SIG-M5 treated with dmso at 0.1 percent for 504 hours (cell line): ENCODE measurements at regions not wholly inside any gene's neighbourhood (a gene's known extent, or its start where the extent isn't known, plus 50 kb on each side); places are given as distances from the start of the nearest gene placed in this dataset.
"Not testable (repeated sequence)": the region's sequence is repeated elsewhere in the genome, so short reads cannot be mapped to it uniquely, and the experiment has no call there.

Experiments
- DNase-seq: peaks from one replicate; lab custom pipeline; 2025; ENCODE audit not compliant: unreplicated experiment; lab: John Stamatoyannopoulos, UW

DNA sequence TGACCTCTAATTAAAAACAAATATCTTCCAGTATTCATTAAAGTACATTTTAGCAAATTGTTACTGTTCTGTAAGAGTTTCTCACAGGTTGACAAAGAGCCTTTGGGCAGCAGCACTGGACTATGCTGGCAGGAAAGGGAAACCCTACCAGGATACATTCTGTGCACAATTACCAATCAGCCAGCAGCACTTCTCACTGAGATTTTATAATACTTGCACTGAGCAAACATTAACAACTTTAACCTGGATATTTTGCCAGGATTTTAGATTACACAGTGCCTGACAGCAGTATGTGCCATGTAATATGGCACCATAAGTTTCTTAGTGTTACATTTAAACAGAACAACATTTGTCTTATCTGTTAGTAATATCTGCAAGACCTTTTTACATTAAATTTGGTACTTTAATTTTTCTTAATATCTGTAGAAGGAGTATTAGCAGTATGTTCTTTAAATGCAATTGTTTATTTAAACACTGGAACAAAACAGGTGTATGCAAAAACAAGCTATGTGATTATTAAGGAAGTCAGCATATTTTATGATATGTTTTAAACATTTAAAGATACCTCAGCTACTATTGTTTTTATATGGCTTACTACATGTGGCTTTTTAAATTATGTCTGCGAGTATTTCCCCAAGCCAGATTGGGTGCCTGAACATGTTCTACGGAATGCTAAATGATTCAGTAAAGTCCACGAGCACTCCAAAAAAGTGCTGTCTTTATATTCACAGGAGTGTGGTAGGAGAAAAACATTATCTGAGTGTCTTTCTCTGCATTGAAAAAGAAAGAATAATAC lies 699.0 kb upstream of the LUZP2 start:
- DNase-seq: no peak

DNA sequence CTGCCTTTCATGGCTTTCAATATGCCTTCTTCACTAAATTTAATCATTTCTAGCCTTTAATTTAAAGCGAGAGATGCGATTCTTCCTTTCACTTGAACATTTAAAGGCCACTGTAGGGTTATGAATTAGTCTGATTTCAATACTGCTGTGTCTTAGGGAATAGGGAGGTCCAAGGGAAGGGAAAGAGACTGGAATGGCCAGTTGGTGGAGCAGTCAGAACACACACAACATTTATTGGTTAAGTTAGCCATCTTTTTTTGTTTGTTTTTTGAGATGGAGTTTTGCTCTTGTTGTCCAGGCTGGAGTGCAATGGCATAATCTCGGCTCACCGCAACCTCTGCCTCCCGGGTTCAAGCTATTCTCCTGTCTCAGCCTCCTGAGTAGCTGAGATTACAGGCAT lies 662.5 kb upstream of the LUZP2 start:
- DNase-seq: not testable (repeated sequence)

DNA sequence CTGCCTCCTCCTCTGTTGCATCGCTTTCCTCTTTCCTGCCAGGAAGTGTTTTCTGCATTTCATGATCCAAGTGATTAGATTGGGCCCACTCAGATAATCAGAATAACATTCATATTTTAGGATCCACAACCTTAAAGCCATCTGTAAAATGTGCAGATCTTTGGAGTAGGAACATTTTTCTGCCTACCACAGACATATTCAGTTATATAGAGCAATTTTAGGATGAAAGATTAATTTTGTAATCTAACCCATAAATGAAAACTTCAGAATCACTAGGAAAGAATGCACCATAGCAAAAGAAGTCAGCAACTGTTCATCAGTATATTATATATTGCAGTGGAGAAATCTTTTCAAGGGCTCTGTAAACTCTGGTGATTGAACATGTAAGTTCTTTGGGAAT lies 659.9 kb upstream of the LUZP2 start:
- no peak for DNase-seq

DNA sequence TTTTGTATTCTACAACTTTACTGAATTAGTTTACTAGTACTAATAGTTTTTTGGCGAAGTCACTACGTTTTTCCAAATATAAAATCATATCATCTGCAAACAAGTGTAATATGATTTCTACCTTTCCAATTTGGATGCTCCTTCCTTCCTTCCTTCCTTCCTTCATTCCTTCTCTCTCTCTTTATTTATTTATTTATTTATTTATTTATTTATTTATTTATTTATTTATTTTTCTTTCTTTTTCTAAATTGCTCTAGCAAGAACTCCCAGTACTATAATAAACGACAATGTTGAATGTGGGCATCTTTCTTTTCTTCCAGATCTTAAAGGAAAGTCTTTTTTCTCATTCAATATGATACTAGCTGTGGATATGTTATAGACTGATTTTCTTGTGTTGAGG lies 656.0 kb upstream of the LUZP2 start:
- no peak for DNase-seq

DNA sequence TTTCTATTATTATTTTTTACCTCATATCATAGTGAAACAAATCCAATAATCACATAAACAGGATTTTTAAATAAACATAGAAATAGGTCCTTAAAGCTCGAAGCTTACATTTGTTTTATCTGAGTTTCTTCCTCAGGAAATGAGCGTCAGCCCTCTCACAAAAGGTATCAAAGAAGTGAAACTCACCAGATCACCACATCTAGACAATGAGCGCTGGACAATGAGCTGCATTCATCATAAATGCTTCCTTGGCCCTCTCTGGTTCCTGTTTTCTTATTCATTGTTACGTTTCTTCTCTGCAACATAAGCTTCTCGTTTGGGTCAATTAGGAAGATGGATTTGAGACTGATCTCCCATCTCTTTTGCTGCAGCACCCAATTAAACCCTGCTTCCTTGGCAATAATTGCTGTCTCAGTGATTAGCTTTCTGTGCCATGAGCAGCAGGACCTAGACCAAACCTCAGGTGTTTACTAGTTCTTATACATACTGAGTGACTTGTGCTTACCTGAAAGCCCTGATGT lies 649.9 kb upstream of the LUZP2 start:
- DNase-seq: no peak

DNA sequence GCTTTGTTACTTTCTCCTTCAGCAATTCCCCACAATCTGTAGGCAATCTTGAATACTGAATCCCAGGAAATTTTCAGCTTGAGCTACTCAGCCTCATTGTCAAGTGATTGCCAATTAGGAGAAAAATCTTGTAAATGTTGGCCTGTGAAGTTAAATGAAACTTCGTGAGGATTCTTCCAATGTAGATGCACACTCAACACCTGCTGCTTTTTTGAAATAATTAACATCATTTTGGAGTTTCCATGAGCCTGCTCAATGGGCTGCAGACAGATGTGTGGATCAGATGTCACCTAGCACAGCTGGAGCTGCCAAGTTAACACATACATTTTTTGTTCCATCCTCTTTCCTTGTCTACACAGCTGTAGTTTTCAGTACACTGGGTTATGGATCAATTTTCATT lies 645.6 kb upstream of the LUZP2 start:
- no peak for DNase-seq

DNA sequence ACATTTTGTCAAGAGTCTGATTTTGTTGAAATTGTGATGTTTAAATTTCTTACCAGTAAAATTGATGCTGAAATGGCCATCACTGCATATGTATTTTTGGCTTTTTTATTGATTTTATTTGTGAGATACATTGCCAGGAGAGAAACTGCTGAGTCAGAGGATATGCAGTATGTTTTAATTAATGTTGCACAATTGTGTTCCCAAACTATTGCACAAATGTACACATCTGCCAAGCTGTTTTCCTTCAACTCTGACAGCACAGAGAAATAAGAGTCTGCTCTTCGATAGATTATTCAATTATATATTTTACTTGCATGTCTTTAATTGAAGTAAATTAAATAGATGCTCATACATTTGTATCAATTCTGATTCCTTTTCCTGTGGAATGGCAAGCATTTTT lies 640.2 kb upstream of the LUZP2 start:
- DNase-seq: no peak

DNA sequence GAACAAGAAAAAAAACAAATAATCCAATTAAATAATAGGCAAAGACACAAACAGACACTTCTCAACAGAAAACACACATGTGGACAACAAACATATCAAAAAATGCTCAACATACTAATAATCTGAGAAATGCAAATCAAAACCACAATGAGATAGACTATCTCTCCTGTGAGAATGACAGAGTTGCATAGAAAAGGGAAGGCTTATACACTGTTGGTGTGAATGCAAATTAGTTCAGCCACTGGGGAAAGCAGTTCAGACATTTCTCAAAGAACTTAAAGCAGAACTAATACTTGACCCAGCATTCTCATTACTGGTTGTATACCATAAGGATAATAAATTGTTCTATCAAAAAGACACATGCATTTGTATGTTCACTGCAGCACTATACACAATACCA lies 637.8 kb upstream of the LUZP2 start:
- no peak for DNase-seq

DNA sequence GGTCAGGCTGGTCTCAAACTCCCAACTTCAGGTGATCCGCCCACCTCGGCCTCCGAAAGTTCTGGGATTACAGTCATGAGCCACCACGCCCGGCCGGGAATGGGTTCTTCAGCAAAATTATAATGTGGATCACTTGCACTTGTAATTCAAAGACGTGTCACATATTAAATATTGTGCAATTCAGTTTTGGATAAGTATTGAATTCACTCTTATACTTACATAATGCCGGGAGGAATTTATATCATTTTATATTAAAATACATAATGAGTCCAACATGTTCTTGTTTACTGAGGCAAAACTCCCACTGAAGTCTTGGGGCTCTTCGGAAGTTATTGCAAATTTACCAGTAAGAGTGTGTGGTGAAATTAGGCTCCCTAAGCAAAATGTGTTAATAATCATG lies 635.2 kb upstream of the LUZP2 start:
- DNase-seq: no peak

DNA sequence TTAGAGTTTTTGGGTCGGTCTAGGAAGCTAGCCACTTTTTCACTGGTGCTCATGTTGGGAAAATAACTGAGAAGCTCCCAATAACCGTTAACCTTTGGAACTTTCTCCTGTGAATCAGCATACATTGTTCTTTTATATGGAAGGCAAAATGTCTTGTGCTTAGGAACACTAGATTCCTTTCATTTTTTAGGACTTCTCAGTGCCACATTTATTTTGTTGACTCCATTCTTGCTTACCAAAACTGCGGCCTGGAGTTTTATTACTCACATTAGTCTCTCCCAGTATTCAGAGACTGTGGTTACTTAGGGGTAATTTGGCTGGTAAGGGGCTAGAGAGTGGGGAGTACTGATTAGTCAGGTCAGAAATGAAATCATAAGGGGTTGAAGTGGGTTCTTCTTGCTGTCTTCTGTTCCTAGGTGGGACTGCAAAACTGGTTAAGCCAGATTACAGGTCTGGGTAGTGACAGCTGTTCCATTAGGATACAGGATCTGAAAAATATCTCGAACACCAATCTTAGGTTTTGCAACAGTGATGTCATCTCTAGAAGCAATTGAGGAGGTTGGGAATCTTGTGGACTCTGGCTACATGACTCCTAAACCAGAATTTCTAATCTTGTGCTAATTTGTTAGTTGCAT lies 631.4 kb upstream of the LUZP2 start:
- DNase-seq: peak; percentile 0

DNA sequence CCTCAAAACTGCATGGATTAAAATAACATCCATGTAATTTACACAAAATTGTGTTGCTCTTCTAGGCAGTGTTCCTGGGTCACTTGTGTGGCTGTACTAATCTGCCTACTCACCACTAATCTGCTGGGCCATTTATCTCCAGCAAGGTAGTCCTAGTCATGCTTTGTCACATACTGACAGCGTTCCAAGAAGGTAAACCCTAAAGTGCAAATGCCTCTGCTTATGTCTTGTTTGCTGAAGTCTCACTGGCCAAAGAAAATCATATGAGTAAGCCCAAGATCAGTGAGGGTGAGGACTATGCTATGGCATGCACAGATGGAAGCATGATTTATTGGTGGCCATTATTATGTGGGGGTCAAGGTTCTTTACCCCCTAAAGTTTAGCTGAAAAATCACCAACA lies 630.2 kb upstream of the LUZP2 start:
- DNase-seq: no peak

DNA sequence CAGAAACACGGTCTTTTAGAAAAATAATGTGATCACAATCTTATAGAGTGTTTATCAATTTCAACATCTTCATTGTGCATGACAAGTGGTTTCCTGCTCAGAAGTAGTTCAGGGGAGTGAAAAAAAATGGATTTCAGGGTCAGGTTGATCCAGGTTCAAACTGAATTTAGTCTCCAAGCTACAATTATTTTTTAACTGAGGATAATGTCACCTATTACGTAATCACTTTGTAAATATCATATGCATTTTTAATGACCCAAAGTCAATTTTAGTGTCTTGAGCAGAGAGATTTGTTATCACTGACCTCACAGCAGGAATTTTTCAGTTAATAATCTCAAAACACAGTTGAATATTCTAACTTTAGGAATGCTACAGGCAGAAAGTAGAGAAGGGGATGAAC lies 627.2 kb upstream of the LUZP2 start:
- DNase-seq: no peak

DNA sequence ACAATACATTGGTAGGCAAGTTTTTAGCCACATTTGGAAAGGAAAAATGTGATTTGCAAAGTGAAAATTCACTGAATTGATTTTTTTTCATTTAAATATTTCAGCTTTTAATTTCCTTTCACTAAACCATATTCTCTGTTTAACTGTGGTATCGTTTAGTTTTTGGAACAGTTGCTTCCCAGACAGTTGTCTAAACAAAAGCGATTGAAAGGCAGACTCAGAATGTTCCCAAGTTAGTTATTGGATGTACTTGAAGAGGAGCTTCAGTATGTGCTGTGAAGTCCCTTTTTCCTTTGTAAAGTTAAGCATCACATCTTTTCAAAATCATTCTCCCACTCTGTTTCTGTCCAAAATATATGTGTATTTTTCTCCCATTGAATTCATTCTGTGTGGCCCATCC lies 623.4 kb upstream of the LUZP2 start:
- no peak for DNase-seq

DNA sequence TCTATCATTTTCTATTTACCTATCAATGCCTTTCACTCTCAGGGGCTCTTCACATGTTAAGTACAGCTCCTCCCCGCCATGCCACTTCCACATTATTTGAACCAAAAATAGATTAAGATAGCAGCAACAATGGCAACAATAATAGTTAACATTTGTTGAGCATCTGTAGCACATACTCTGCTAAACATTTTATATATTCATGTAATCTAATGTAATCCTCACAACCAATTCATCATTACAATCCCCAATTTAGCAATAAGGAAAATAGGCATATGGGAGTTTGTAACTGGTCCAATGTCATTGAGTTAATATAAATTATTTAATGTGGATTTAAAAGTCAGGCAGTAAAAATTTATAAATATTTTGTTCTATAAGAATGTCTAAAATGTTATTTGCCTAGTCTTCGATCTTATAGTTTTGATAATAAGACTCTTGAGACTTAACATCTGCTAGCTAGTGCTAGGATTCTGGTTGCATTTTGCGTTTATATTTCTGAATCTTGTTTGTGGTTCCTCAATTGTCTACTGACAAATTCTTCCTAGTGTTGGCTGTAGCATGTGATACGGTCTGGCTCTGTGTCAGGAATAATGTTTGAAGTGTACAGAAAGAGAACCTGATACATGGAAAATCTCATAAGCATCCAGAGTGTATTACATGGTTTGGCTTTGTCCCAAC lies 621.5 kb upstream of the LUZP2 start:
- no peak for DNase-seq

DNA sequence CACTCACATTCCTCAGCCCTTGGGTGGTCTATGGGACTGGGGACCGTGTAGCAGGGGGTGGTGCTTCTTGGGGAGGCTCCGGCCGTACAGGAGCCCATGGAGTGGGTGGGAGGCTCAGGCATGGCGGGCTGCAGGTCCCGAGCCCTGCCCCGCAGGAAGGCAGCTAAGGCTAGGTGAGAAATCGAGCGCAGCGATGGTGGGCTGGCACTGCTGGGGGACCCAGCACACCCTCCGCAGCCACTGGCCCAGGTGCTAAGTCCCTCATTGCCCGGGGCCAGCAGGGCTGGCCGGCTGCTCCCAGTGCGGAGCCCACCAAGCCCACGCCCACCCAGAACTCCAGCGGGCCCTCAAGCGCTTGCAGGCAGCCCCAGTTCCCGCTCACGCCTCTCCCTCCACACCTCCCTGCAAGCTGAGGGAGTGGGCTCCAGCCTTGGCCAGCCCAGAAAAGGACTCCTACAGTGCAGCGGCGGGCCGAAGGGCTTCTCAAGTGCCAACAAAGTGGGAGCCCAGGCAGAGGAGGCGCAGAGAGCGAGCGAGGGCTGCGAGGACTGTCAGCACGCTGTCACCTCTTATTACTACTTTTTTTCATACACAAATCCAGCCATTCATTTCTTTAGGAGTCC lies 613.3 kb upstream of the LUZP2 start:
- DNase-seq: not testable (repeated sequence)

DNA sequence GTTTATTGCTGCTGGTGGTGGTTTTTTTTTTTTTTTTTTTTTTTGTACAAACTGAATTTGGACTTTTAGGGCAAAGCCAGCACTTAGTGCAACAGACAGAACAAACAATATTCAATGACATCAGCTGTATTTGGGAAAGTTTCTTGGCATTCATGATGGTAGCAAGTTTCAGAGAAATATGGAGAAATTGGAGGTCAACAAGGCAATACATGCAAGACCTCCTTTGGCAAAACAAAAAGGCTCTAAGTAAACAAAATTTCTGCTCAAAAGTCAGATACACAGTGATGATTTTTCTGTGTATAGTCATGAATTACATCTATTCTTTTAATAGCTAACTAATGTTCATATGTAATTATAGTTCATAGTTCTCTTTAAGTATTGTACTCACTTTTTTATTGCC lies 612.5 kb upstream of the LUZP2 start:
- DNase-seq: no peak

DNA sequence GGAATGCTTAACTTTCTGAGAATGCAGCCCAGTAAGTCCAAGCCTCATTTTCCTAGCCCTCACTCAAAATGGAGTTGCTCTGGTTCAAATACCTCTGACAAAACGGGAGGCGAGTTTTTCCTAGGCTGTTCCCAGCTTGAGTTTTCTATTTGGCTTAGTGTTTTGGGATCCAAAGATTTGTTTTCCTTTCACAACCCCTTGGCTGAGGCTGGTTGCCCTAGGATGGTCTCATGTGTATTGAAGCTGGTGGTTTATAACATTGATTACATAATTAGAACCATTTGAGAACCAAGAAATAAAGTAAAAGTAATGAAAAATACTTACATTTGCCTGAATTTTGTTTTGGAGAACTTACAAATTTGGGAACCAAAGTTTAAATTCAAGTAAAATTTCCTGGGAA lies 611.1 kb upstream of the LUZP2 start:
- no peak for DNase-seq

DNA sequence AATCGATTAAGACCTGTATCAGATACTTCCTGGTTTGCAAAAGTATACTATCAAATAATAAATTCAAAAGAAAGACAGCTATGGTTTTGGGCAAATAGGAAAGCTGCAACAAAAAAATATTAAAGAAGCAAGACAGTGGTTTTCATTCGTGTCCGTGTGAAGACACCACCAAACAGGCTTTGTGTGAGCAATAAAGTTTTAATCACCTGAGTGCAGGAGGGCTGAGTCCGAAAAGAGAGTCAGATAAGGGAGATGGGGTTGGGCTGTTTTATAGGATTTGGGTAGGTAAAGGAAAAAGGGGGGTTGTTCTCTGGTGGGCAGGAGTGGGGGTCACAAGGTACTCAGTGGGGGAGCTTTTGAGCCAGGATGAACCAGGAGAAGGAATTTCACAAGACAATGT lies 609.7 kb upstream of the LUZP2 start:
- not testable (repeated sequence) for DNase-seq

DNA sequence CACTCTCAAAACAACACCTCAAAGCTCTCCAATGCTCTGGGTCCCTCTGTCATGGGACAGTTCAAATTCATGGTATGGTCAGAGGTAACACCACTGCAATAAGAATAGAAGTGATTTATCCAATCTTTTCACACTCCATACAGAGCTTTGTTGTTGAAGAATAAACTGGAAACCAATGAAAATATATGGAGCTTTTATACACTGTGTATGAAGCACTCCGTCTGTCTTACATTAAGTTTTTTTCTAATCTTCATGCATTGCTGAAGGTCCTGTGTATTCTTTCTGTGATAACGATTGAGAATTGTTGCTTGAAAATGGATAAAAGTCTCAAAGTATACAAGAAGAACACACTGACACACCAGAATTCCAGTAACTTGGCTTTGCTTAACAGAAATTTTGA lies 603.7 kb upstream of the LUZP2 start:
- no peak for DNase-seq

DNA sequence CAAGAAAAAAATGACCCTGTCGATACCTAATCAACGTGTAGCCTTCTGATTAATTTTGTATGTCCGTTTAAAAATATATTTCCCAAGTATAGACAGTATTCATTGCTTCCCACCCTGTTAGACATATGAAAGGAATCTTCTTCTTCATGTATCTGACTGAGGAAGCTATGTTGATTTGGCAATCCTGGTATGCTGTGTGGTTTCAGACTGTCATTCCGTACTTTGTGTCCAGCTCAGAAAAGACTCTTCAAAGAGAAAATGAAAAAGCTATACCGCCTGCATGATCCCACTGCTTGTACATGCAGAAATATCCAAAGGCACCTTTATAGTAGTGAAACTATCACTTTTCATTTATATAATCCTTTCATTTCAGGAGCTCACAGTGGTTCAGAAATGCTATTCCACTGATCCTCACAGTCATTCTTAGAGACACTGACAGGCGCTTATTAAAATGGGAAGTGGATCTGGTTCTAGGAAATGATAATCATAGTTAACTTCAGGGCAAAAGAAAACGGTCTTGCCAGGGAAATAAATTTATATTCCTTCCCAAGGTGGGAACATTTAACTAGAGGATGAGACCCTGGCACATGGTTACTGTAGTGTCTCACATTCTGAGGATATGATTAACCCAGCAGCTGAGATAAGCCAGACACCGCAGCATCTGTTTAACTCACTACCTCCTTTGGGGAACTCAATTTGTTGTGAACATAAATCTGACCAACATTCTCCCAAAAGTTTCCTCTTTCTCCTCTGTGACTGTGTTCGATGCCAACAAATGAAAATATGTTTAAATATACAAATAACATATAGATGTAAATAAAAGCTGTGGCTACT lies 599.2 kb upstream of the LUZP2 start:
- DNase-seq: no peak
